Neural cell (in vitro differentiated cells): ENCODE measurements at regions not wholly inside any gene's neighbourhood (a gene's known extent, or its start where the extent isn't known, plus 50 kb on each side); places are given as distances from the start of the nearest gene placed in this dataset.

Experiments
- CTCF ChIP-seq: fragments of 450-650 bp; IDR thresholded peaks from 2 replicates; pipeline ENCODE4 v1.5.1; 2014; ENCODE audit warnings: antibody characterized with exemption, mild to moderate bottlenecking, moderate library complexity; ENCODE audit not compliant: poor library complexity, severe bottlenecking
- EP300 ChIP-seq: fragments of 450-650 bp; conservative IDR thresholded peaks from 2 replicates; pipeline ENCODE4 v1.6.1; 2014; ENCODE audit warnings: antibody characterized with exemption, mild to moderate bottlenecking, moderate library complexity; ENCODE audit not compliant: poor library complexity, severe bottlenecking
- EZH2 ChIP-seq: fragments of 200-600, 300-800 bp; shearing (Covaris generic), sonication (generic); IDR thresholded peaks from 2 replicates; pipeline ENCODE4 v1.6.1; 2014; ENCODE audit warnings: antibody characterized with exemption, low read length, borderline replicate concordance, mild to moderate bottlenecking; ENCODE audit not compliant: insufficient read depth, poor library complexity, severe bottlenecking
- POLR2AphosphoS5 ChIP-seq: IDR thresholded peaks from 2 replicates; pipeline ENCODE4 v1.6.1; 2012
- REST ChIP-seq: IDR thresholded peaks from 2 replicates; pipeline ENCODE4 v1.6.1; 2012; ENCODE audit warnings: borderline replicate concordance
- SMC3 ChIP-seq: fragments of 450-650 bp; conservative IDR thresholded peaks from 2 replicates; pipeline ENCODE4 v1.6.1; 2014; ENCODE audit warnings: antibody characterized with exemption, mild to moderate bottlenecking, moderate library complexity; ENCODE audit not compliant: poor library complexity
- TAF1 ChIP-seq: IDR thresholded peaks from 2 replicates; pipeline ENCODE4 v1.6.1; 2012; ENCODE audit warnings: low read depth

GRCh38 chr21:16343776-16344175 lies 614.0 kb downstream of the USP25 start:
- TF ChIP-seq CTCF (no peak), SMC3 (no peak), REST (no peak), EP300 (no peak), EZH2 (no peak), TAF1 (no peak), POLR2AphosphoS5 (no peak)
